Endothelial cell of umbilical vein (primary cell): ENCODE measurements at regions not wholly inside any gene's neighbourhood (a gene's known extent, or its start where the extent isn't known, plus 50 kb on each side); places are given as distances from the start of the nearest gene placed in this dataset.

Source experiments
- BruUV-seq: library from RNA; stranded (reverse); fragments of 400-500 nt; replicated peaks from 2 replicates; lab custom pipeline; 2021; lab: Mats Ljungman, UMichigan
- CTCF ChIA-PET: fragments of 300-600, 350-600 bp; sonication (Branson Sonifier 250); formaldehyde crosslinking; loops from one replicate; lab custom pipeline; 2021; ENCODE audit warnings: antibody characterized with exemption, inconsistent platforms; lab: Charles Lee
- POLR2A ChIA-PET: fragments of 300-600, 350-600 bp; sonication (Branson Sonifier 250); formaldehyde crosslinking; loops from one replicate; lab custom pipeline; 2021; ENCODE audit warnings: antibody characterized with exemption, inconsistent platforms; lab: Charles Lee
- DNase-seq: peaks from one replicate; pipeline ENCODE4 v3.0.0-alpha.2; 2011; ENCODE audit warnings: low read depth, low spot score
- FAIRE-seq: peaks from 2 replicates; lab custom pipeline; 2011; peaks lifted over from hg19 to GRCh38; lab: Jason Lieb, UNC
- H2AFZ ChIP-seq: 2 replicates; pipeline ENCODE4 v1.6.0; 2012; ENCODE audit warnings: low read depth, low read length, control low read depth, inconsistent platforms
- H3K27ac ChIP-seq: 2 replicates; pipeline ENCODE4 v1.5.1; 2011; ENCODE audit warnings: low read depth, mild to moderate bottlenecking, control low read depth, low read length, moderate library complexity; ENCODE audit not compliant: insufficient read depth
- H3K27me3 ChIP-seq, 2 experiments: 2 replicates each; pipeline versions ENCODE4 v1.6.0 to v1.6.1; 2011; ENCODE audit warnings: low read length in 2 of 2, mixed read lengths in 1 of 2; ENCODE audit not compliant: control insufficient read depth in 2 of 2, insufficient read depth in 2 of 2
- H3K36me3 ChIP-seq, 2 experiments: 2 replicates in 1 of 2; 3 replicates in 1 of 2; pipeline ENCODE4 v1.5.1; 2011; ENCODE audit warnings: low read length in 2 of 2, mild to moderate bottlenecking in 1 of 2, moderate library complexity in 1 of 2; ENCODE audit not compliant: control insufficient read depth in 2 of 2, insufficient read depth in 2 of 2; ENCODE audit errors: extremely low read depth in 1 of 2
- H3K4me1 ChIP-seq: 3 replicates; pipeline ENCODE4 v1.5.1; 2011; ENCODE audit warnings: mild to moderate bottlenecking, low read length; ENCODE audit not compliant: control insufficient read depth, insufficient read depth; ENCODE audit errors: extremely low read depth
- H3K4me2 ChIP-seq: 2 replicates; pipeline ENCODE4 v1.6.1; 2011; ENCODE audit warnings: low read length, control low read depth, mixed read lengths; ENCODE audit not compliant: insufficient read depth
- H3K4me3 ChIP-seq, 3 experiments: fragments of 200-600 bp in 1 of 3; sonication (generic), shearing (Covaris generic) in 1 of 3; replicated peaks in 1 of 3; 2 replicates each; pipeline ENCODE4 v1.5.1; 2011 to 2016; ENCODE audit warnings: control low read depth in 3 of 3, low read length in 3 of 3, mild to moderate bottlenecking in 2 of 3, inconsistent platforms in 1 of 3, low read depth in 1 of 3, moderate library complexity in 1 of 3; ENCODE audit not compliant: insufficient read depth in 1 of 3
- H3K79me2 ChIP-seq: 2 replicates; pipeline ENCODE4 v1.6.0; 2012; ENCODE audit warnings: low read length, inconsistent platforms; ENCODE audit not compliant: control insufficient read depth, insufficient read depth
- H3K9ac ChIP-seq: replicated peaks from 2 replicates; pipeline ENCODE3; 2011; ENCODE audit warnings: low read length, control low read depth; ENCODE audit not compliant: insufficient read depth; ENCODE audit errors: extremely low read depth
- H3K9me1 ChIP-seq: replicated peaks from 3 replicates; pipeline ENCODE4 v1.6.0; 2011; ENCODE audit warnings: mild to moderate bottlenecking, low read length; ENCODE audit not compliant: control insufficient read depth, insufficient read depth; ENCODE audit errors: extremely low read depth
- H3K9me3 ChIP-seq: replicated peaks from 2 replicates; pipeline ENCODE4 v1.5.1; 2012; ENCODE audit warnings: low read length, inconsistent platforms; ENCODE audit not compliant: control insufficient read depth, insufficient read depth
- H4K20me1 ChIP-seq: replicated peaks from 2 replicates; pipeline ENCODE3; 2011; ENCODE audit warnings: mild to moderate bottlenecking, low read length; ENCODE audit not compliant: control insufficient read depth, insufficient read depth; ENCODE audit errors: extremely low read depth
- EZH2 ChIP-seq: IDR thresholded peaks from 2 replicates; pipeline ENCODE4 v1.6.1; 2012; ENCODE audit warnings: borderline replicate concordance, low read depth, mild to moderate bottlenecking, moderate library complexity, low read length, inconsistent platforms; ENCODE audit not compliant: severe bottlenecking
- FOS ChIP-seq: IDR thresholded peaks from 2 replicates; pipeline ENCODE4 v1.6.1; 2011; ENCODE audit warnings: mild to moderate bottlenecking, low read length, moderate library complexity, borderline replicate concordance; ENCODE audit not compliant: insufficient read depth
- GATA2 ChIP-seq: IDR thresholded peaks from 2 replicates; pipeline ENCODE4 v1.7.0; 2011; ENCODE audit warnings: low read depth, mild to moderate bottlenecking, moderate library complexity, mixed read lengths, low read length; ENCODE audit not compliant: insufficient read length, insufficient read depth
- JUN ChIP-seq: IDR thresholded peaks from 2 replicates; pipeline ENCODE4 v1.6.1; 2011; ENCODE audit warnings: borderline replicate concordance, low read depth; ENCODE audit not compliant: insufficient read length, insufficient read depth
- MYC ChIP-seq: IDR thresholded peaks from one replicate; pipeline ENCODE4 v1.6.1; 2011; ENCODE audit warnings: mild to moderate bottlenecking, low read depth, low read length
- POLR2A ChIP-seq: IDR thresholded peaks from 2 replicates; pipeline ENCODE4 v1.6.1; 2012; ENCODE audit warnings: low read depth, mild to moderate bottlenecking, control low read depth, low read length
- POLR2AphosphoS5 ChIP-seq: IDR thresholded peaks from 2 replicates; pipeline ENCODE4 v1.6.1; 2012; ENCODE audit warnings: low read depth, mild to moderate bottlenecking, control low read depth, low read length, moderate library complexity; ENCODE audit not compliant: insufficient read depth
- dilution Hi-C: fragments of 300-500 bp; cut with MboI; formaldehyde crosslinking; loops from one replicate; pipeline ENCODE4 v1.15.0; 2019; ENCODE audit warnings: low sequenced_read_pairs; ENCODE audit not compliant: extremely low pct_ligation_motif_present
- intact Hi-C: fragments of 100-400 bp; cut with micrococcal nuclease; formaldehyde crosslinking; loops from one replicate; pipeline ENCODE4 v1.10.0; 2022
- TF ChIP-seq, protein P1 (sequence below), 2 donors: IDR thresholded peaks; 1 replicate in 1 of 2; 2 replicates in 1 of 2; pipeline ENCODE4 v1.5.1; 2011; ENCODE audit warnings: low read length in 2 of 2, mild to moderate bottlenecking in 2 of 2, moderate library complexity in 2 of 2, control low read depth in 1 of 2, inconsistent platforms in 1 of 2, low read depth in 1 of 2; ENCODE audit not compliant: insufficient read depth in 1 of 2; ENCODE audit errors: extremely low read depth in 1 of 2
- TF ChIP-seq, protein P2 (sequence below): IDR thresholded peaks from 2 replicates; pipeline ENCODE4 v1.6.1; 2011; ENCODE audit not compliant: insufficient read depth, insufficient read length

DNA sequence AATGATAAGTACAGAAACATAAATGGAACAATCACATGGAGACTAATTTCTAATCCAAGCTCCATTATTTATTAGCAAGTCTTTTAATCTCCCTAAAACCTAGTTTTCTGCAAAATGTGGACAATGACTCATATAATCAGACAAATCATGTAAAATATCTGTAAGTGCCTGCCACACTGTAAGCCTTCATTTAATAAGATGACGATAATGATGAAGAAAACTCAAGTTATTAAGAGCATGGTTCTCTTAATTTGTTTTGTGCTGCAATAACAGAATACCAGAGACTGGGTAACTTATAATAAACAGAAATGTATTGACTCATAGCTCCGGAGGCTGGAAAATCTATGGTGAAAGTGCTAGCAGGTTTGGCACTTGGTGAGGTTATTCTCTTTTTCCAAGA is 535.3 kb upstream of the LRFN5 start:
- dilution Hi-C loops, result no loop called here

More for the DNA sequence above, 535.3 kb upstream of the LRFN5 start:
- FAIRE-seq (no peak), DNase-seq (no peak)
- H3K79me2 ChIP-seq, result no peaks in the 10 kb centered on the region
- no peak overlapping the region for H3K9ac ChIP-seq
- H3K4me2 ChIP-seq, result no peak overlapping the region
- H3K9me1 ChIP-seq, result no peaks in the 10 kb centered on the region
- intact Hi-C loops, result no loop called here
- H3K27me3 ChIP-seq, result no peaks in the 10 kb centered on the region
- no peak overlapping the region for H3K4me3 ChIP-seq
- CTCF ChIA-PET, result no interaction called here
- peaks cover 2% of the 10 kb centered on the region for H3K9me3 ChIP-seq
- H2AFZ ChIP-seq, result no peak overlapping the region
- H4K20me1 ChIP-seq, result no peaks in the 10 kb centered on the region
- H3K27ac ChIP-seq, result no peak overlapping the region
- TF ChIP-seq POLR2A (no peak), MYC (no peak), EZH2 (no peak), FOS (no peak), JUN (no peak), POLR2AphosphoS5 (no peak), GATA2 (no peak)
- TF ChIP-seq, protein P1, sequence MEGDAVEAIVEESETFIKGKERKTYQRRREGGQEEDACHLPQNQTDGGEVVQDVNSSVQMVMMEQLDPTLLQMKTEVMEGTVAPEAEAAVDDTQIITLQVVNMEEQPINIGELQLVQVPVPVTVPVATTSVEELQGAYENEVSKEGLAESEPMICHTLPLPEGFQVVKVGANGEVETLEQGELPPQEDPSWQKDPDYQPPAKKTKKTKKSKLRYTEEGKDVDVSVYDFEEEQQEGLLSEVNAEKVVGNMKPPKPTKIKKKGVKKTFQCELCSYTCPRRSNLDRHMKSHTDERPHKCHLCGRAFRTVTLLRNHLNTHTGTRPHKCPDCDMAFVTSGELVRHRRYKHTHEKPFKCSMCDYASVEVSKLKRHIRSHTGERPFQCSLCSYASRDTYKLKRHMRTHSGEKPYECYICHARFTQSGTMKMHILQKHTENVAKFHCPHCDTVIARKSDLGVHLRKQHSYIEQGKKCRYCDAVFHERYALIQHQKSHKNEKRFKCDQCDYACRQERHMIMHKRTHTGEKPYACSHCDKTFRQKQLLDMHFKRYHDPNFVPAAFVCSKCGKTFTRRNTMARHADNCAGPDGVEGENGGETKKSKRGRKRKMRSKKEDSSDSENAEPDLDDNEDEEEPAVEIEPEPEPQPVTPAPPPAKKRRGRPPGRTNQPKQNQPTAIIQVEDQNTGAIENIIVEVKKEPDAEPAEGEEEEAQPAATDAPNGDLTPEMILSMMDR (IDR thresholded peaks at IDR 0.05; ENCODE audit: extremely low read depth in 1 of 2, insufficient read depth in 1 of 2, low read depth in 1 of 2, low read length in 2 of 2), result no peak
- TF ChIP-seq, protein P2, sequence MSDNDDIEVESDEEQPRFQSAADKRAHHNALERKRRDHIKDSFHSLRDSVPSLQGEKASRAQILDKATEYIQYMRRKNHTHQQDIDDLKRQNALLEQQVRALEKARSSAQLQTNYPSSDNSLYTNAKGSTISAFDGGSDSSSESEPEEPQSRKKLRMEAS, result no peak
- BruUV-seq, result no TSS peak
- no peaks in the 10 kb centered on the region for H3K4me1 ChIP-seq
- POLR2A ChIA-PET, result no interaction called here
- no peaks in the 10 kb centered on the region for H3K36me3 ChIP-seq
